HG03558 (cell line): ENCODE measurements at regions not wholly inside any gene's neighbourhood (a gene's known extent, or its start where the extent isn't known, plus 50 kb on each side); places are given as distances from the start of the nearest gene placed in this dataset.

ENCODE experiments used
- ATAC-seq: cut with Tn5 transposase; IDR thresholded peaks from one replicate; pipeline ENCODE4 v1.9.1; 2021; ENCODE audit warnings: moderate number of reproducible peaks; ENCODE audit not compliant: unreplicated experiment; ENCODE audit errors: extremely low read depth

- no peak for ATAC-seq
These were observed 202.4 kb downstream of the IRF8 start for GRCh38 chr16:86101137-86101896.

GRCh38 chr16:86101897-86102157, 202.9 kb downstream of the IRF8 start:
- no peak for ATAC-seq

- no peak for ATAC-seq
These were observed 204.4 kb downstream of the IRF8 start for GRCh38 chr16:86103320-86103719.

- ATAC-seq: no peak
These were observed 205.6 kb downstream of the IRF8 start for GRCh38 chr16:86104537-86105048.

- ATAC-seq: no peak
These were observed 208.4 kb downstream of the IRF8 start for GRCh38 chr16:86107215-86107825.

GRCh38 chr16:86108062-86108461, 209.1 kb downstream of the IRF8 start:
- ATAC-seq: no peak

- no peak for ATAC-seq
These were observed 211.2 kb downstream of the IRF8 start for GRCh38 chr16:86110134-86110533.

- ATAC-seq: no peak
These were observed 211.8 kb downstream of the IRF8 start for GRCh38 chr16:86110726-86111125.

- ATAC-seq: no peak
These were observed 213.2 kb downstream of the IRF8 start for GRCh38 chr16:86112178-86112577.

- no peak for ATAC-seq
These were observed 218.3 kb downstream of the IRF8 start for GRCh38 chr16:86117235-86117634.

GRCh38 chr16:86117756-86118155, 218.8 kb downstream of the IRF8 start:
- no peak for ATAC-seq

GRCh38 chr16:86118467-86119307, 219.7 kb downstream of the IRF8 start:
- ATAC-seq: no peak

- ATAC-seq: no peak
These were observed 221.5 kb downstream of the IRF8 start for GRCh38 chr16:86120201-86121192.

- ATAC-seq: no peak
These were observed 222.5 kb downstream of the IRF8 start for GRCh38 chr16:86121374-86122010.

- no peak for ATAC-seq
These were observed 223.8 kb downstream of the IRF8 start for GRCh38 chr16:86122681-86123342.

- no peak for ATAC-seq
These were observed 225.4 kb downstream of the IRF8 start for GRCh38 chr16:86124321-86124720.

GRCh38 chr16:86126891-86127290, 227.9 kb downstream of the IRF8 start:
- ATAC-seq: no peak

GRCh38 chr16:86127366-86127765, 228.4 kb downstream of the IRF8 start:
- ATAC-seq: no peak

GRCh38 chr16:86128246-86128645, 229.3 kb downstream of the IRF8 start:
- no peak for ATAC-seq
